22Rv1 (cell line): ENCODE measurements at regions not wholly inside any gene's neighbourhood (a gene's known extent, or its start where the extent isn't known, plus 50 kb on each side); places are given as distances from the start of the nearest gene placed in this dataset.

Experiments
- ZFX ChIP-seq: fragments of 450-650 bp; IDR thresholded peaks from 2 replicates; pipeline ENCODE4 v1.6.1; 2017; ENCODE audit warnings: antibody characterized with exemption, borderline replicate concordance
- TF ChIP-seq, protein P1 (sequence below): fragments of 450-650 bp; IDR thresholded peaks from 2 replicates; pipeline ENCODE4 v1.5.1; 2017; ENCODE audit warnings: mild to moderate bottlenecking

- TF ChIP-seq, protein P1, sequence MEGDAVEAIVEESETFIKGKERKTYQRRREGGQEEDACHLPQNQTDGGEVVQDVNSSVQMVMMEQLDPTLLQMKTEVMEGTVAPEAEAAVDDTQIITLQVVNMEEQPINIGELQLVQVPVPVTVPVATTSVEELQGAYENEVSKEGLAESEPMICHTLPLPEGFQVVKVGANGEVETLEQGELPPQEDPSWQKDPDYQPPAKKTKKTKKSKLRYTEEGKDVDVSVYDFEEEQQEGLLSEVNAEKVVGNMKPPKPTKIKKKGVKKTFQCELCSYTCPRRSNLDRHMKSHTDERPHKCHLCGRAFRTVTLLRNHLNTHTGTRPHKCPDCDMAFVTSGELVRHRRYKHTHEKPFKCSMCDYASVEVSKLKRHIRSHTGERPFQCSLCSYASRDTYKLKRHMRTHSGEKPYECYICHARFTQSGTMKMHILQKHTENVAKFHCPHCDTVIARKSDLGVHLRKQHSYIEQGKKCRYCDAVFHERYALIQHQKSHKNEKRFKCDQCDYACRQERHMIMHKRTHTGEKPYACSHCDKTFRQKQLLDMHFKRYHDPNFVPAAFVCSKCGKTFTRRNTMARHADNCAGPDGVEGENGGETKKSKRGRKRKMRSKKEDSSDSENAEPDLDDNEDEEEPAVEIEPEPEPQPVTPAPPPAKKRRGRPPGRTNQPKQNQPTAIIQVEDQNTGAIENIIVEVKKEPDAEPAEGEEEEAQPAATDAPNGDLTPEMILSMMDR, result no peak
- TF ChIP-seq ZFX, result no peak
Observed at GRCh38 chr3:168608926-168609325, 513.2 kb upstream of the GOLIM4 start.
